Ishikawa (cell line): ENCODE measurements at regions not wholly inside any gene's neighbourhood (a gene's known extent, or its start where the extent isn't known, plus 50 kb on each side); places are given as distances from the start of the nearest gene placed in this dataset.

Experiments used
- CEBPB ChIP-seq: IDR thresholded peaks from 2 replicates; pipeline ENCODE4 v1.6.1; 2012
- CREB1 ChIP-seq: IDR thresholded peaks from 2 replicates; pipeline ENCODE4 v1.6.1; 2012; ENCODE audit warnings: low read depth
- EGR1 ChIP-seq: IDR thresholded peaks from 2 replicates; pipeline ENCODE4 v1.6.1; 2012
- EP300 ChIP-seq: IDR thresholded peaks from 2 replicates; pipeline ENCODE4 v1.6.1; 2012; ENCODE audit warnings: borderline replicate concordance
- FOXM1 ChIP-seq: IDR thresholded peaks from 2 replicates; pipeline ENCODE4 v1.6.1; 2012; ENCODE audit warnings: low read depth, borderline replicate concordance
- MAX ChIP-seq: IDR thresholded peaks from 2 replicates; pipeline ENCODE4 v1.6.1; 2012
- NFIC ChIP-seq: IDR thresholded peaks from 2 replicates; pipeline ENCODE4 v1.6.1; 2012
- RAD21 ChIP-seq: IDR thresholded peaks from 2 replicates; pipeline ENCODE4 v1.6.1; 2012; ENCODE audit warnings: low read depth
- TAF1 ChIP-seq: IDR thresholded peaks from 2 replicates; pipeline ENCODE4 v1.6.1; 2012; ENCODE audit warnings: low read depth, mild to moderate bottlenecking
- TCF12 ChIP-seq: IDR thresholded peaks from 2 replicates; pipeline ENCODE4 v1.6.1; 2012; ENCODE audit warnings: low read depth
- TEAD4 ChIP-seq: IDR thresholded peaks from 2 replicates; pipeline ENCODE4 v1.6.1; 2012
- YY1 ChIP-seq: IDR thresholded peaks from 2 replicates; pipeline ENCODE4 v1.6.1; 2012; ENCODE audit warnings: low read depth
- ZBTB7A ChIP-seq: IDR thresholded peaks from 2 replicates; pipeline ENCODE4 v1.6.1; 2012; ENCODE audit warnings: low read depth
- TF ChIP-seq, protein P1 (sequence below): IDR thresholded peaks from 2 replicates; pipeline ENCODE4 v1.6.1; 2012
- TF ChIP-seq, protein P2 (sequence below): IDR thresholded peaks from 2 replicates; pipeline ENCODE4 v1.6.1; 2012; ENCODE audit warnings: low read depth, mild to moderate bottlenecking

DNA sequence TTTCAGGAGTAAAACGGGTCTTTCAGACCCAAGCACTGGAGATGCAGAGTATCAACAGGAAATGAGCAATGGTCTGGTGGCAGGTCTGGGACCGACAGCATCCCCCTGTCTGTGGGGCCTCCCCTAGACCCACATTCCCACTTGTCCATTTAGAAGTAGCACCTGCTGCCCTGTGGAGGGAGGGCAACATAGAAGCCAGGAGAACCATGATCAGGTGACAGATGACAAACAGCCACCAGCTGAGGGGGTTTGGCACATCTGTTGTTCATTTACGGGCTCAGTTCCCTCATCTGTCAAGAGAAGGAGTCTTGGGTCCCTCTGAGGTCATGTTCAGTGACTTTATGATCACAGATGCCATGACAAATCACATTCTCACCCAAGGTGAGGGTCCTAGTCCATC lies 77.9 kb upstream of the SLC66A3 start:
- TF ChIP-seq TCF12, result no peak
- TF ChIP-seq CREB1, result no peak
- TF ChIP-seq NFIC, result no peak
- TF ChIP-seq RAD21, result no peak
- TF ChIP-seq MAX, result no peak
- TF ChIP-seq EGR1, result no peak
- no peak for TF ChIP-seq EP300
- TF ChIP-seq ZBTB7A, result no peak
- TF ChIP-seq, protein P1, sequence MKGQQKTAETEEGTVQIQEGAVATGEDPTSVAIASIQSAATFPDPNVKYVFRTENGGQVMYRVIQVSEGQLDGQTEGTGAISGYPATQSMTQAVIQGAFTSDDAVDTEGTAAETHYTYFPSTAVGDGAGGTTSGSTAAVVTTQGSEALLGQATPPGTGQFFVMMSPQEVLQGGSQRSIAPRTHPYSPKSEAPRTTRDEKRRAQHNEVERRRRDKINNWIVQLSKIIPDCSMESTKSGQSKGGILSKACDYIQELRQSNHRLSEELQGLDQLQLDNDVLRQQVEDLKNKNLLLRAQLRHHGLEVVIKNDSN, result no peak
- no peak for TF ChIP-seq TAF1
- no peak for TF ChIP-seq YY1
- TF ChIP-seq, protein P2, sequence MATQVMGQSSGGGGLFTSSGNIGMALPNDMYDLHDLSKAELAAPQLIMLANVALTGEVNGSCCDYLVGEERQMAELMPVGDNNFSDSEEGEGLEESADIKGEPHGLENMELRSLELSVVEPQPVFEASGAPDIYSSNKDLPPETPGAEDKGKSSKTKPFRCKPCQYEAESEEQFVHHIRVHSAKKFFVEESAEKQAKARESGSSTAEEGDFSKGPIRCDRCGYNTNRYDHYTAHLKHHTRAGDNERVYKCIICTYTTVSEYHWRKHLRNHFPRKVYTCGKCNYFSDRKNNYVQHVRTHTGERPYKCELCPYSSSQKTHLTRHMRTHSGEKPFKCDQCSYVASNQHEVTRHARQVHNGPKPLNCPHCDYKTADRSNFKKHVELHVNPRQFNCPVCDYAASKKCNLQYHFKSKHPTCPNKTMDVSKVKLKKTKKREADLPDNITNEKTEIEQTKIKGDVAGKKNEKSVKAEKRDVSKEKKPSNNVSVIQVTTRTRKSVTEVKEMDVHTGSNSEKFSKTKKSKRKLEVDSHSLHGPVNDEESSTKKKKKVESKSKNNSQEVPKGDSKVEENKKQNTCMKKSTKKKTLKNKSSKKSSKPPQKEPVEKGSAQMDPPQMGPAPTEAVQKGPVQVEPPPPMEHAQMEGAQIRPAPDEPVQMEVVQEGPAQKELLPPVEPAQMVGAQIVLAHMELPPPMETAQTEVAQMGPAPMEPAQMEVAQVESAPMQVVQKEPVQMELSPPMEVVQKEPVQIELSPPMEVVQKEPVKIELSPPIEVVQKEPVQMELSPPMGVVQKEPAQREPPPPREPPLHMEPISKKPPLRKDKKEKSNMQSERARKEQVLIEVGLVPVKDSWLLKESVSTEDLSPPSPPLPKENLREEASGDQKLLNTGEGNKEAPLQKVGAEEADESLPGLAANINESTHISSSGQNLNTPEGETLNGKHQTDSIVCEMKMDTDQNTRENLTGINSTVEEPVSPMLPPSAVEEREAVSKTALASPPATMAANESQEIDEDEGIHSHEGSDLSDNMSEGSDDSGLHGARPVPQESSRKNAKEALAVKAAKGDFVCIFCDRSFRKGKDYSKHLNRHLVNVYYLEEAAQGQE, result no peak
- no peak for TF ChIP-seq TEAD4
- no peak for TF ChIP-seq FOXM1
- TF ChIP-seq CEBPB, result no peak

DNA sequence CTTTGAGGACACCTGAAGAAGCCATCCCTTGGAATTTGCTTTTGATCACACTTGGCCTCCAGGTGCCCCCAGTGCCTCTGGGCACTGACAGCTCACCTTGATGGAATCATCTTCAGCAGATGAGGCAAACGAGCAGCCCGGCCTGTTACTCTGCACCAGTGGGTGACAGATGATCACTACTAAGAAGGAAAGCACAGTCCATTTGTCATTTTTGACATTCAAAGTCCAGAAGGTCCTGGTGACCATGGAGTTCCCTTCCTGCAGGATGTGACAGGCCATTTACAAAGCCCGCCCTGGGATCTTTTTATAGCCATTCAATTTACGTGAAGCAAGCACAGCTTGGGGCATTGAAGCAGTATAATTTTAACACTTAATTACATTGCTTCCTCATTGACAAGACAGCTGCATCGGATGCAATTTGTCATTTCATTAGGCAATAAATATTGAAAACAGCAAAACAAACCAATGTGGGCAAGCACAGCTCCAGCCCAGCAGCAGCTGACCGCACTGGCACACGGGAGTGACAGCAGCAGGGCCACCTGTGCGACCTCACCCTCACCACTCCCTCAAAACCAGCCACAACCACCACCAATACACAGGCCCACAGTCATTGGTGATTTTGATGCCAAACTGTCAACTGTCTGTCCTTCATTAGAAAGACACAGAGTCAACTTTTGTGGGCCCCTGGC lies 76.0 kb upstream of the SLC66A3 start:
- TF ChIP-seq YY1, result no peak
- TF ChIP-seq TAF1, result no peak
- no peak for TF ChIP-seq NFIC
- TF ChIP-seq, protein P2, result no peak
- no peak for TF ChIP-seq FOXM1
- TF ChIP-seq EGR1, result no peak
- TF ChIP-seq CREB1, result no peak
- no peak for TF ChIP-seq MAX
- no peak for TF ChIP-seq ZBTB7A
- TF ChIP-seq TEAD4, result no peak

GRCh38 chr2:11080253-11081115 lies 74.8 kb upstream of the SLC66A3 start:
- TF ChIP-seq, protein P2, result no peak
- no peak for TF ChIP-seq RAD21
- no peak for TF ChIP-seq NFIC
- TF ChIP-seq ZBTB7A, result no peak
- TF ChIP-seq TCF12, result no peak
- no peak for TF ChIP-seq CEBPB
- TF ChIP-seq MAX, result no peak
- TF ChIP-seq EP300, result no peak
- TF ChIP-seq EGR1, result no peak
- TF ChIP-seq TAF1, result no peak
- TF ChIP-seq FOXM1, result no peak
- no peak for TF ChIP-seq CREB1
- no peak for TF ChIP-seq YY1

GRCh38 chr2:11082880-11083279 lies 72.4 kb upstream of the SLC66A3 start:
- no peak for TF ChIP-seq TAF1
- no peak for TF ChIP-seq TEAD4
- TF ChIP-seq NFIC, result no peak
- TF ChIP-seq EP300, result no peak
